Medulla oblongata (tissue), 1 donor: ENCODE measurements at regions not wholly inside any gene's neighbourhood (a gene's known extent, or its start where the extent isn't known, plus 50 kb on each side); places are given as distances from the start of the nearest gene placed in this dataset.
"Not testable (repeated sequence)": the region's sequence is repeated elsewhere in the genome, so short reads cannot be mapped to it uniquely, and the experiment has no call there.

Source experiments
- DNase-seq: peaks from one replicate; pipeline ENCODE4 v3.0.0-alpha.2; 2015; ENCODE audit errors: extremely low spot score

DNA sequence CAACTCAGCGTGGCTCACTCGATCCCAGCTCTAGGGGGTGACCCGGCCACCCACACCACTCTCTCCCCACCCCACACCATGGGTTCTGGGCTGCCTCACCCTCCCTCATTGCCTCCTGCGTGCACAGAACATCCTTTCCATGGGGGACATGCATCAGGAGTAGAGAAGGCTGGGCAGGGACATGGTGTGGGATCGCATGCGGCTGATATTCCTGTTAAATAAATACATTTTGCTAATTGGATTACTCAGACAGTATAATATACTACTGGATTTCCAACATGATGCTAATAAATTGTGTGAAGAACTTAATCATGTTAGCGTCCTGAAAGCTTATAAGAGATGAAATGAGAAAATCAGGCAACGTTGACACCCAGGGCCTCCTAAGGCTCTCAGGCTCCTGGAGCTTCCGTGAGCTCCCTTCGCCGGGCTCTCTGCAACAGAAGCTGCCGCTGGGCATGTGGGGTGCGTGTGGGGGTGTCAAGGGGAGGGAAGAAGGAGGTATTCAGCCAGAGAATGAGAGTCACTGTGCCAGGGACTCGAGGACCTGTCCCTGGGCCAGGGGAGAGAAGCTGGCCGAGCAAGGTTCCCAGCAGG is 173.1 kb upstream of the TNRC6C start:
- no peak for DNase-seq

DNA sequence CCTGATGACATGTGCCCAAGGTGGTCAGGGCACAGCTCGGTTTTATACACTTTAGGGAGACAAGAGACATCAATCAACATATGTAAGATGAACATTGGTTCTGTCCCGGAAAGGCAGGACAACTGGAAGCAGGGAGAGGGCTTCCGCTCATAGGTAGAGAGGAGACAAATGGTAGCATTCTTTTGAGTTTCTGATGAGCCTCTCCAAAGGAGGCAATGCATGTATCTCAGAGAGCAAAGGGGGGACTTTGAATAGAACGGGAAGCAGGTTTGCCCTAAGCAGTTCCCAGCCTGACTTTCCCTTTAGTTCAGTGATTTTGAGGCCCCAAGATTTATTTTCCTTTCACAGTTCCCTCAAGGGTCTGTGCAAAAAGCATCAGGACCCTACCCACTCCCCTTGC is 172.4 kb upstream of the TNRC6C start:
- DNase-seq, result no peak

DNA sequence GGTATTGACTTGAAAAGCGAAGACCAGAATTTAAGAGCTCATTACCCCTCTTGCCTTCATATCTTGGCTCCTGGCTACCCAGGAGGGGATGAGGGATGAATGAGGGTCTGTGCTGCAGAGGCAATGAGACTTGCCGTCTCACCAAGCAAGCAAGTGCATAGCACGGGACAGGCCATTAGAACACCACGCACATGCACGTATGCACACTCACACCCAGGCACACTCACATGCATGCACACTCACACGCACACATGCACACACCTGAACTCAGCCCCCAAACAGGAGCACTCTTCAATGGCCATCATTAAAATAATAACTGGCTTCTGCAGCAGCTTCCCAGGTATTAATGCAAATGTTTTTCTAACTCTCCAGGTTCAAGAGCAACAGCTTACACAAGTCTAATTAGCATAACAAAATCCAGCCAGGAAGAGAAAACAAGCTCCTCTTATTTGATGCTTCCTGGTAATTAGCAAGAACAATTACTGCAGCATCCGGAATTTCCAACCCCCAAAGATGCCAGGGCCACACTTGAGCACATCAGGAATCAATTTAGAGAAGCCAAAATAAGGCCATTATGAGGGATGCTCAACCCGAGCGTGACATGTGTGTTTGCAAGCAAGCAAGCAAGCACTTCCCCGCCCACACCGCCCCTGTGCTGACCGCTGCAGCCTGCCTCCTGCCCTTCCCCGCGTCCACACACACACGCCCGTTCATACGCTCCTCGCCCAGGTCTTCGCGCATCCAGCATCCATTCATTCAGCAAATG is 171.6 kb upstream of the TNRC6C start:
- no peak for DNase-seq

DNA sequence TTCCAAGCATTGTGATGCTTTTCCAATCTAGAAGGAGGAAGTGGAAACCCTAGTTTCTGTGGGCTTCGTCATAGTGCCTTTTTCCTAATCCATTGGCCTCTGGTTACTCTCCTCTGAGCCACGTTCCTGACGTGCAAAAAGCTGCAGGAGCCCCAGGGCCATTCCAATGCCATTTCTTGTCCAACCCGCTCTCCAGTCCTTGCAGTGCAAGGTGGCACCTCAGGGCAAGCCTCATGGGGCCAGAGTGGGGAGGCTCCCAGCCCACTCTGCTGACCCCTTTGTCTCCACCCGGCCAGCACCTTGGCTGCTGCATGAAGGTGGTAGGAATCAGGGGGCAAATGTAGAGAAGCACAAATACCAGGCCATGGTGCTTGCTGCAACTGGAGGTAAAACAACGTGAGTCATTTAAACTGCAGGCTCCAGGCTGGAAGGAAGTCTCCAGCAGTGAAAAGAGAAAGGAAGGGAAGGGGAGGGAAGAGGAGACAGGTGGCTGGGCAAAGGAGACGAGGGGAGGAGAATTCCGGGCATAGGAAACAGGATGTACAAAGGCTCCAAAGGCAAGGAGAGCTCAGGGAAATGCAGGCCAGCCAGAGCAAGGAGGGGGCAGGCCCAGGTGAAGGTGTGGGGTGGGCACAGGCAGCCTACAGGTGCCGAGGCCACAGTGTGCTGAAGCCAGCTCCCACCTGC is 168.2 kb upstream of the TNRC6C start:
- DNase-seq, result no peak

DNA sequence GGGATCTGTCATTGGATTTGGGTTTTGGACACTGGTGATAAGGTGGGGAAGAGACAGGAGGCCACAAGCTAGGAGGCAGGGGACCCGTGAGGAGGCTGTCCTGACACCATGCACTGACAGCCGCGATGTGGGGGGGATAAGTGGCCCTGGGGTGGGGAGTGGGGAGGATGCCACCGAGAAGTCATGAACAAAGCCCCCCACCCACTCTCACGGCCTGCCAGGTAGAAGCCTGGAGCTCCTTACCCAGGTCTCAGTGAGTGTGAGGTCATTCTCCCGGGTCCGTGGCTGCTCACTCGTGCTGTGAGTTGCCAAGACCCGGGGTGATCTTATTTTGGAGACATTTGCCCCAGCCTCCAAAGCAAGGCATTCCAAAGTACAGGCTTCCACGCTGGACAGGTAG is 165.9 kb upstream of the TNRC6C start:
- DNase-seq, result no peak

DNA sequence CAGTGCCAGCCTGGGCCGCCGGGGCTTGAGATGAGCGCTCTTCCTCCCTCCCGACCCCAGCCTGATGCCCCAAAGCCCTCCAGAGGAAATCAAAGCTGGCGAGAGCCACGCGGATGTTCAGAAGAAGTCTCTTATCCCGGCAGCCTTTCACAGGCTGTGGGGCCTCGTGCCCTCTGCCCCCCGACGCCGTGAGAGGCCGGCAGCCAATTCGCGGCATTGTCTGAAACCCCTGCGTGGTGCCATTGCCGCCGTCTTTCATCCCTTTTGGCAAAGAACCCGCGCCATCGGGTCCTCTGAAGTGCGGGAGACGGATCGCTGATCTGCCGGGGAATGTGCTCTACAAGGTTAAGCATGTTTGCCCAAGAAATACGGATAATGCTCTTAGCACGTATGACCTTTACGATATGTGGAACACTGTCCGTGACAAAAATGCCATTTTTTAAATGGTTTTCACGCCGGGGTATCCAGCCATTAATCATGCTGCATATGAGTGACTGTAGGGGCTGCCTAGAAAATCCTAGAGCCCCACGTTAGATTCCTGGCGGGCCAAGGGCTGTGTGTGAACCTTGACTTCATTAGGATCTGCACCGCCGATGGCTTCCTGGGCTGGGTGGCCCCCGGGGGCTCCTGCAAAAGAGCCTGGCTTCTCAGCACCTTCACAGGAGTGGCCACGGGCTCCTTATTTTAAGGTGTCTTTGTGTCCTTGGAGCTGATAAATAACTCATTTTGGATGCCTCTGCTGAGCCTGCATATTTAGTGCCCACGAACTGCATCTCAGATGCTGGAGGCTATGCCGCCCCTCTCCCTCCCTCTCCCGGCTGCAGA is 165.1 kb upstream of the TNRC6C start:
- no peak for DNase-seq

DNA sequence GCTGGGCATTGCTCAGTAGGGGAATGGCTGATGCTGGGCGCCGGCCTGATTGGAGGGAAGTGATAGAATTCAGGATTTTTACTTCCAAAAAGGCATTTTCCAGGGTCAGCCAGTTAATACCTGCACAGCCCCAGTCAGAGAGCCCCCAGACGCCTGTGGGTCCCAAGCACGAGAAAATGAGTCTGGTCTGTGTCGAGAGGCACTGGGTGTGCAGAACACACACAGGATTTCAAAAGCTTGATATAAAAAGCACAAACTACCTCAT is 164.6 kb upstream of the TNRC6C start:
- no peak for DNase-seq

DNA sequence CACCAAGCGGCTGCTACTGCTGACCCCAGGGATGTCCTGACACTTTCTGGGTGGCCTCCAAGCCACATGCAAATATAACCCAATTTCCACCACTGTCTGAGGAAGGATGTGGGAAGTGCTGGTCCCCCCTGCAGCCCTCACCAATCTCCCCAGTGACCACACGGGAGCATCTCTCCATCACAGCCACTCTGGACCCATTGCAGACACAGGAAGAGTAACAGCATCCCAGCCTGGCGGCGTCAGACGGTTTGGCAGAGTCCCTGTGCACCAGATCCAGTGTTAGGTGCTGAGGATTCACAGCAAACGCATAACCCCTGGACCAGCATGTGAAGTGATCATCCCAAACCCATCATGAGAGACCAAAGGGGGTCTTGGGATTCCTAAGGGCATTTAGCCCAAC is 163.7 kb upstream of the TNRC6C start:
- DNase-seq, result no peak

DNA sequence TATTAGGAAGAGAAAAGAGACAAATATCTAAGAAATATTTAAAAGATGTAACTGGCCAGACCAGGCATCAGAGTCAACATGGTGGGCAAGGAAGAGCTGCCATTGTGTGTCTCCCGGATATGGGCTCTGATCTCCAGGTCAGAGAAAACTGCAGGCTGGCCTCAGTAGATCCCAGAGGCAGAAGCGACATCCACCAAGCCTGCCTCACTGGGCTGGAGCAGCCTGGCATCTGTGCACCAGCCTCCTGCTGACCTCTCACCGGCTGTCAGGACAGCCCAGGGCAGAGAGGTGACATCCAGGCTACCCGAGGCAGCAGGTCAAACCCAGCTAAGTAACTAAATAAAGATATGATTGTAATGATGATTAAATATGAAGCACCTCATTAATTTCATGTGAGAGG is 162.8 kb upstream of the TNRC6C start:
- no peak for DNase-seq

DNA sequence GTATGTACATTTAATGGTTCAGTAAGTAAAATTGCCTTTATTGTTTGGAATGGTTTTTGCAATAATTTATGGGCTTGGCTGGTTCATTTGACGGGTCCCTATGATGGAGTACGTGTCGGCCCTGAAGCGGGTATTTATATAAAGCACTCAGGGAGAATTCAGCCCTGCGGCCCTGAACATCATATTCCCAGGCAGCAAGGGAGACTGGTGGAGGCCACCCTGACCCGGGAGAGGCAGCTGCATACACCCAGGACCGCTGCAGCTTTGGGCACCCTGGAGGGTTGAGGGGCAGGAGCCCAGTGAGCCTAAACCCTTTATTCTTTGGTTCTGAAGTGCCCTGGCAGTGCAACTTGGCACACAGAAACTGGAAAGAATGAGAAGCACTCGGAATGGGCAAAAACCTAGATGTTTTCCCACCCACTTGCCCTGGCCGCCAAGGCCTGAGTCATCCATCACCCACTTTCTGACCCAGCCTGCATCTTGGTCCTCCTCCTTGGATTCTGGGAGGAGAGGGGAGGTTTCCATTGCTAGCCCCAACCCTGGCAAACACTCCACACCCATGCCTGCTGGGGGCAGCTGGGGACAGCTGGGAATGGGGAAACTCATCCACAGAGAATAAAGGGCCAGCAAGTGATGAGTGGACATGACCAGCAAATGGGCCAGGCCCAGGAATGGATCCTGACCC is 162.2 kb upstream of the TNRC6C start:
- peak; percentile 4 for DNase-seq

DNA sequence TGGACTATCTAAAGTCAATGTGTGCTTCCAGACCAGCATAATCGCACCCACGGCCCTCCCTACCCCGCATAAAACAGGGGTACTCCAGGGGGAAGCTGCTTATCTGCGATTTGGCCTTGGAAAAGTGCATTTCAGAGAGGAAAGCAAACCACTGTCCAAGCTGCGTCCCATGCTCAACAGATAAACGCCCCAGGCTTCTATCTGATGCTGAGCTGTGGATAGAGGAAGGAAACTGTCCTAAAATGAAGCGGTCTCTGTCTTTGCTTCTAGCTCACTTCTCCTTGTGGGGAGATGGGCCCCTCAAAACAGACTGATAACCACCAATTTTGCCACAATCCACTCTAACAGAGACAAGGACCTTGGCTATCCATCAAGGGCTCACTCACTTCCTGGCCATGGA is 160.5 kb upstream of the TNRC6C start:
- DNase-seq, result no peak

DNA sequence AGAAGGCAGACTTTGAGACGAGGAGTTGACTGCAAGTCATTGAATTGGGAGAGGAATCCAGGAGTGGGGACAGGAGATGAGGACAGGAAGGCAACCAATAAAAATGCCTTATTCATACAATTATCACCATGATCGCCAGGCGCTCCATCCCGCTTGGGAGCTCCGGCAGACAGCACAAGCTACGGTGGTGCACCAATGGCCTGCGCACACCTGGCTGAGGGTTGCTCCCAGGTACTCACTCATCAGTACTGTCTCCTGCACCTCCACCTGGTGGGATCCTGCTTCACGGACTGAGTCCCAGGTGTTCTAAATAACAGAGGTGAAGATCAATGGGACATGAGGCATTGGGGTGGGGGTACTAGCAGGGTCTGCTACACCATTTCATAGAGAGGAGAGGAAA is 160.0 kb upstream of the TNRC6C start:
- no peak for DNase-seq

DNA sequence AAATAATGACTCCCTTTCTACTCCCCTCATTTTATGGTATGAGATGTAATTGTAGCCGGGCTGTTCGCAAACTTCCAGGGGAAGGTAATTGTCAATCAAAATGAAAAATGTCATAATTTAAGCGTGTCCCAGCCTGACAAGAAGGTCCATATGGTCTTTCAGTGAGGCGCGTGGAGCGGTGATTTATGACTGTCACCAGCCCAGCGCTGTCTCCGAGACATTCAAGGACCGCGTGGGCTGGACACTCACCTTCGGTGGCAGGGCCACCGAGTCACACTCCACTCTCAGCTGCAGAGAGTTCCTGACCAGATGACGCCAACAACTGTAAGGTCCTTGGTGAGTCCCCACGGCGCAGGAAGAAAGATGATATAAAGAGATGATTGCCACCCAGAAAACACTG is 157.7 kb upstream of the TNRC6C start:
- DNase-seq, result no peak

DNA sequence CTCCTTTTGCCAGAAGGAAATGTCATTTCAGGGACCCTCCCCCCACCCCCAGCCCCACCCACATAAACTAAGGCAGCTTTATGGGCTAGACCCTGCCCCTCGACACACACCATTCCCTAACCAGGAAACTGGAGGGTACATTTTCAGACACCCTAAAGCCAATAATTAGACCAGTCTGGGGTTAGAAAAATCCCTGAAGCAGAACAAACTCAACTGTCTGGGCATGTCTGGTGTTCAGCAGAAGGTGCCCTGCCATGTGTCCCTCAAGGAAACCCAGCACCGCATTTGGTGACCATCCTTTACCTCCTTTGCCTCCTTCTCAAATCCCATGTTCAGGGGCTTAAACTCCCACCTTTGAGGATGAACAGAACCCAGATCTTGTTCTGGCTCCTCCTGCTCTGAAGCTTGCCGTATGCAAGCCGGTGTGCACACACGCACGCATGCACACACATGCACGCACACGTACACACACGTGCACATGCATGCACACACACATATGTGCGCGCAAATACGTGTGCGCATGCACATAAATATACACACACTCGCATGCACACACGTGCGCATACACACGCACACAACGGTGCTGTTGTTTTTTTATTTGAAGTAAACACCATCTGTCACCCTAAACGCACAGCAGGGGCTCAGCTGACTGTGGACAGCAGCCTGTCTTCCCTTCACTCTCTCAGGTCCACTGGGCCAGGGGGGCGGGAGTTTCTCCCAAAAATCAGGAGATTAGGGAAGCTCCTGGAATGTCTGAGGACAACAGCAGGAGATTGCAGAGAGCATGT is 156.8 kb upstream of the TNRC6C start:
- no peak for DNase-seq

DNA sequence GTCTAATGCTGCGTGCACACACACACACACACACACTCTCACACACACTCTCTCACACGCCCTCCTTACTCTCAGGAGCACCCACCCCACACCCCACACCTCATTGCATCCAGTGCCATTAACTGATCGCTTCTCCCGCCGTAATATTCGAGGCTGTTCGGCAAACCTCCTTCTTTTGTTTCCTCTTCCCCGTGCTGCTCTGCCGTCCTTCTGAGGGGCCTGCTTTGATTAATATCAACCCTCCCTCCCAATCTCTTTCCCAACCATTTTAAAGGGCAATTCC is 156.2 kb upstream of the TNRC6C start:
- no peak for DNase-seq

DNA sequence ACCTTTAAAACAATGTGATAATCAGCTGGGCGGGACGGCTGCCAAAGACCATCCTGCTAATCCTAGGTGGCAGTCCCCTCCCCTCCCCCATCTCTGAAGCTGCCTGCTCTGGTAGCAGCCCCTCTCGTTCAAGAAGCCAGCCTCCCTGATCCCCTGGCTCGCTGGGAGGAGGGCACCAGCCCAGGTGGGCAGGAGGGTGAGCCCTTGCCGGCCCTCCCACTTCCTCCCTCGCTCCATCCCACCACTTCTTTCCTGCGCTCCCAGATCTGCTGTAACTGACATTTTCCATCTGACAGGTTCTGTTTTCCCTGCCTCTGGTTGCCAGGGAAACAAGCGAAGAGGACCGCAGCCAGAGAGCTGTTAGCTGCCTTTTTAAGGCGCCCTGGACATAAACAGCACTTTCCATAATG is 155.7 kb upstream of the TNRC6C start:
- peak; percentile 37 for DNase-seq

DNA sequence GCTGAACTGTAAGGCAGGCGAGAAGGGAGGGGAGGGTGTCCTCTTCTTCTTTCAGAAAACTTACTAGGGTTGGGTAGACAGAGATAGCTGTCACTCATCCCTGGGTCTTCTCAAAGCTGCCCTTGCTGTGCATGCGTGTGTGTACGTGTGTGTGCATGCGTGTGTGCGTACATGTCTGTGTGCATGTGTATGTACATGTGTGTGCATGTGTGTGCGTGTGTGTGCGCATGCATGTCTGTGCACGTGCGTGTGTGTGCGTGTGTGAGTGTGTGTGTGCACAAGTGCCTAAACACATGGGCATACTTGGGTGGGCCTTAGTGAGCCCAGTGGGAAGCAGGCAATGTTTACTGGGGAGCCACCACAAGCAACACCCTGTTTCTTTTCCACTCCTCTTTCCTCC is 154.8 kb upstream of the TNRC6C start:
- DNase-seq, result no peak

DNA sequence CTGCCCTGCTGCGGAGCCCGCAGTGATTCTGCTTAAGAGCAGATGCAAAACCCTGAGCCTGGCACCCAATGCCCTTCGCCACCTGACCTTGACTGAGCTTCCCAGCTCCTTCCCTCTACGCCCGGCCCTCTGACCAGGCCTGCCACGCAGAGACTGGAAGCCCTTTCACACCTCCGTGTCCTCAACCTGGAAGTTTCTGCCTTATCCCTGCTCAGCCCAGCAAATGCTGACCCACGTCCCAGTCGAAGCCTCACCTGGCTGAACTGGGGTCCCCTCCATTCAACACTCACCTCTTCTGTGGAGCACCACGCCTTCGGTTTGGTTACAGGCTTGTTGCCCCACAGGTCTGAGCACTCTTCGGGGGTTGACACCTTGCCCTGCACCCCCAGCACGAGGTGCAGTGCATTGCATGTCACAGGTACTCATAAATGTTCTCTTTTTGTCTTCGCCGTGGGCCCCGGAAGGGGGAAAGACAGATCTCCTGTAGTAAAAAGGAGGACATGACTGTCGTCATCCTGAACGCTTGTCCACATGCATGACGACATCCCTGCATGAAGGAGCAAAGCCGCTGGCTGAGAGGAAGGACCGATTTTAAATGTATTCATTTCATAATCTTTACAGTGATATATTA is 153.6 kb upstream of the TNRC6C start:
- no peak for DNase-seq

DNA sequence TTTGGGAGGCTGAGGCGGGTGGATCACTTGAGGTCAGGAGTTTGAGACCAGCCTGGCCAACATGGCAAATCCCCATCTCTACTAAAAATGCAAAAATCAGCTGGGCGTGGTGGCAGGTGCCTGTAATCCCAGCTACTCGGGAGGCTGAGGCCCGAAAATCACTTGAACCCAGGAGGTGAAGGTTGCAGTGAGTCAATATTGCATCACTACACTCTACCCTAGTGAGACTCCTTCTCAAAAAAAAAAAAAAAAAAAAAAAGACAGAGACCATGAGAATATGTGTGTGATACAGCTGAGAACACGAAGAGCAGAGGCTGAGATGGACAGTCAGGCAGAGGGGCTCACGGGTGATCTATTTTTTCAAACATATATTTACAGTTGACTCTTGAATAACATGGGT is 152.5 kb upstream of the TNRC6C start:
- not testable (repeated sequence) for DNase-seq

DNA sequence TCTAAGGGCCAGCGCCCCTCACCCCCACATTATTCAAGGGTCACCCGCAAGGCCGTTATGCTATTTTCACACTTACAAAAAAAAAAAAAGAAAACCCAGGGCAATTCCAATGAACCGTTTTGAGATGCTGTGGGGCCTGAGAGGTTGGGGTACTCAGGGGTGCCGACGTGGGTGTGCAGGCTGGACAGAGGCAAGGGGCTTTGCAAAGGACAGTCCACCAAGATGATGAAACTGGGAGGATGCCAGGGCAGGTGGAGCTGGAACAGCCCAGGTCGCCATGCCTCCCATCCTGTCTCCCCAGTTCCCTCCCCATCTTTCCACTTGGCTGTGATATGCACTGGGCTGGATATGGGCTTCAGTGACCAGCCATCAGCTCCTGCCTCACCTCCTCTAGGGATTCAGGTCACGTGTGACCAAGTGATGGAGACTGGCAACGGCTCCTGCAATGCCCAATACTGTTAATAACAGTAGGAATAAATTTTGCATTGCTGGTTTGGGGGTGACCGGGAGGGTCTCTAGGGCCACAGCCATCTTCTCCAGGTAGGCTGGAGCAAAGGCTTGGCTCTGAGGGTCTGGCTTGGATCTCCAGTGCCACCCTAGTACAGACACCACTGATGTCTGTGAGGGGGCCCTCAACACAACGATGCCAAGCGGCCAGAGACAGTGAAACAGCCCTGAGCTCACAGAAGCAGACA is 151.3 kb upstream of the TNRC6C start:
- no peak for DNase-seq
